ENCODE measurements at regions not wholly inside any gene's neighbourhood (a gene's known extent, or its start where the extent isn't known, plus 50 kb on each side); places are given as distances from the start of the nearest gene placed in this dataset.

DNA sequence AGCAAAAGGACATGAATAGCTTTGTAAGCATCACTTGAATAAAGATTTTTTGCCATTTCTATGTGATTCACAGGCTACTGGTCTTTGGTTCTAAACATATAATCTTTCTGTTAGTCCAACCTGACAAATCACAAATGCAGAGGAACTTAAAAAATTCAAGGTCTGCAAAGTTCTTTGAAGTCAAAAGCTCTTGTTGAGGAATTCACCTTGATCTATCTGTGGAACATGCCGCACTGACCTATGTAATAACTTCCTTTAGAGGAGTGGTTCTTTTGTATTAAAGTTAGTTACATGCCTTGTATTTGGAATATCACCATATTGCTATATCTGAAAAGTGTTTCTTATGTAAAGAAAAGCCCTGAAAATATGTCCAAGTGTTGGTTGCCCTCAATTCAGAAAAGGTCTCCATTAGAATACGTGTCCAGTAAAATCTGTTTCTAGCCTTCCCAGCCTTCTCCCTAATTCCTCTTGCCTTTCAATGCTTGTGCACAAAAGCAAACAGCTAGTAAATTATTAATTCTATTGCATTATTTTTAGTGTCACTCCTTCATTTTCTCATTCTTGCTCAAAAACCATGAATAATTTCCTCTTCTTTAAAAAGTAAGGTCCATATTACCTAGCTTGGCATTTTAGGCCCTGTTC lies 1192.8 kb downstream of the FLRT2 start:
- H2AFZ ChIP-seq (ENCODE audit: low read depth), result no peak overlapping the region
- no peaks in the 10 kb centered on the region for H3K27me3 ChIP-seq (ENCODE audit: insufficient read depth, low read depth)
- no peak overlapping the region for H3K4me2 ChIP-seq
- no peaks in the 10 kb centered on the region for H3K79me2 ChIP-seq (ENCODE audit: insufficient read depth, low read depth)
- no peaks in the 10 kb centered on the region for H4K20me1 ChIP-seq (ENCODE audit: insufficient read depth)
- TF ChIP-seq, protein P1, sequence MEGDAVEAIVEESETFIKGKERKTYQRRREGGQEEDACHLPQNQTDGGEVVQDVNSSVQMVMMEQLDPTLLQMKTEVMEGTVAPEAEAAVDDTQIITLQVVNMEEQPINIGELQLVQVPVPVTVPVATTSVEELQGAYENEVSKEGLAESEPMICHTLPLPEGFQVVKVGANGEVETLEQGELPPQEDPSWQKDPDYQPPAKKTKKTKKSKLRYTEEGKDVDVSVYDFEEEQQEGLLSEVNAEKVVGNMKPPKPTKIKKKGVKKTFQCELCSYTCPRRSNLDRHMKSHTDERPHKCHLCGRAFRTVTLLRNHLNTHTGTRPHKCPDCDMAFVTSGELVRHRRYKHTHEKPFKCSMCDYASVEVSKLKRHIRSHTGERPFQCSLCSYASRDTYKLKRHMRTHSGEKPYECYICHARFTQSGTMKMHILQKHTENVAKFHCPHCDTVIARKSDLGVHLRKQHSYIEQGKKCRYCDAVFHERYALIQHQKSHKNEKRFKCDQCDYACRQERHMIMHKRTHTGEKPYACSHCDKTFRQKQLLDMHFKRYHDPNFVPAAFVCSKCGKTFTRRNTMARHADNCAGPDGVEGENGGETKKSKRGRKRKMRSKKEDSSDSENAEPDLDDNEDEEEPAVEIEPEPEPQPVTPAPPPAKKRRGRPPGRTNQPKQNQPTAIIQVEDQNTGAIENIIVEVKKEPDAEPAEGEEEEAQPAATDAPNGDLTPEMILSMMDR (conservative IDR thresholded peaks at IDR 0.05; ENCODE audit: low read depth, low read length), result no peak
- H3K36me3 ChIP-seq (ENCODE audit: insufficient read depth), result no peaks in the 10 kb centered on the region
- H3K4me1 ChIP-seq (ENCODE audit: low read depth, poor library complexity, severe bottlenecking), result no peaks in the 10 kb centered on the region
- H3K9ac ChIP-seq, result no peak overlapping the region
- no peak overlapping the region for H3K27ac ChIP-seq
- no peak overlapping the region for H3K4me3 ChIP-seq (IDR thresholded peaks at IDR 0.05; ENCODE audit: insufficient read depth, low read depth, low read length)

- peaks cover 18% of the 10 kb centered on the region for H3K4me1 ChIP-seq (ENCODE audit: low read depth, poor library complexity, severe bottlenecking)
- H3K79me2 ChIP-seq (ENCODE audit: insufficient read depth, low read depth), result no peaks in the 10 kb centered on the region
- H2AFZ ChIP-seq (ENCODE audit: low read depth), result no peak overlapping the region
- H3K27ac ChIP-seq, result peak overlapping the region; percentile 12; the same call in 1 of the 2 replicates
- H3K4me3 ChIP-seq (IDR thresholded peaks at IDR 0.05; ENCODE audit: insufficient read depth, low read depth, low read length), result no peak overlapping the region
- TF ChIP-seq, protein P1 (conservative IDR thresholded peaks at IDR 0.05; ENCODE audit: low read depth, low read length), result no peak
- no peaks in the 10 kb centered on the region for H3K36me3 ChIP-seq (ENCODE audit: insufficient read depth)
- H4K20me1 ChIP-seq (ENCODE audit: insufficient read depth), result no peaks in the 10 kb centered on the region
- H3K27me3 ChIP-seq (ENCODE audit: insufficient read depth, low read depth), result no peaks in the 10 kb centered on the region
- H3K4me2 ChIP-seq, result peak overlapping the region; percentile 45; the same call in 1 of the 2 replicates
- H3K9ac ChIP-seq, result no peak overlapping the region
Measured at GRCh38 chr14:86714575-86714974, 1184.6 kb downstream of the FLRT2 start.

- H3K36me3 ChIP-seq (ENCODE audit: insufficient read depth), result no peaks in the 10 kb centered on the region
- peak overlapping the region; percentile 45; the same call in 1 of the 2 replicates for H3K4me2 ChIP-seq
- H3K4me1 ChIP-seq (ENCODE audit: low read depth, poor library complexity, severe bottlenecking), result peaks cover 18% of the 10 kb centered on the region
- H3K27me3 ChIP-seq (ENCODE audit: insufficient read depth, low read depth), result no peaks in the 10 kb centered on the region
- no peak overlapping the region for H3K4me3 ChIP-seq (IDR thresholded peaks at IDR 0.05; ENCODE audit: insufficient read depth, low read depth, low read length)
- H3K9ac ChIP-seq, result no peak overlapping the region
- no peaks in the 10 kb centered on the region for H3K79me2 ChIP-seq (ENCODE audit: insufficient read depth, low read depth)
- no peak overlapping the region for H2AFZ ChIP-seq (ENCODE audit: low read depth)
- peak overlapping the region; percentile 12; the same call in 1 of the 2 replicates for H3K27ac ChIP-seq
- TF ChIP-seq, protein P1 (conservative IDR thresholded peaks at IDR 0.05; ENCODE audit: low read depth, low read length), result no peak
- no peaks in the 10 kb centered on the region for H4K20me1 ChIP-seq (ENCODE audit: insufficient read depth)
Measured at GRCh38 chr14:86714153-86714552, 1184.2 kb downstream of the FLRT2 start.

DNA sequence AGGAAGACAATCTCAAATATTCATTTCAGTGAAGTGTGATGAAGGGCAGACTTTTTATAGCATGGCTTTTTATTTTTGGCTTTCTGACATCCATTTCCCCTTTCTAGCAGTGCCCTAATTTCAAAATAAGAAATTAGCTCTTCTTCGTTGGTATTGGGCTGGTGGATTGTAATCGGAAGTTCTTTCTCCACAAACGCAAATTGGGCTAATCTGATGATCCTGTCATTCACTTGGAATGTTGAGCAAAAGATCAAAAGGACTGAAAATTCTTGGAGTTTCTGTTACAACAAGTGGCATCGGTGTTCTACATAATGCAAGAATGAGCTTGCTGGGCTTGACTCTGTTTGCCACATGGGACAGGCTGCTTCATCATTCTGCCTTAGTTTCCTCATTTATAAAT lies 1182.8 kb downstream of the FLRT2 start:
- Histone ChIP-seq H3K4me1 (ENCODE audit: low read depth, poor library complexity, severe bottlenecking) (peaks cover 18% of the 10 kb centered on the region), H3K79me2 (ENCODE audit: insufficient read depth, low read depth) (no peaks in the 10 kb centered on the region), H3K36me3 (ENCODE audit: insufficient read depth) (no peaks in the 10 kb centered on the region), H3K9ac (no peak overlapping the region), H3K27ac (no peak overlapping the region), H3K4me2 (no peak overlapping the region), H3K4me3 (IDR thresholded peaks at IDR 0.05; ENCODE audit: insufficient read depth, low read depth, low read length) (no peak overlapping the region), H3K27me3 (ENCODE audit: insufficient read depth, low read depth) (no peaks in the 10 kb centered on the region), H4K20me1 (ENCODE audit: insufficient read depth) (no peaks in the 10 kb centered on the region), H2AFZ (ENCODE audit: low read depth) (no peak overlapping the region)
- TF ChIP-seq, protein P1 (conservative IDR thresholded peaks at IDR 0.05; ENCODE audit: low read depth, low read length), result no peak

Data from KMS-11 (cell line).